Neuronal stem cell (in vitro differentiated cells): ENCODE measurements at regions not wholly inside any gene's neighbourhood (a gene's known extent, or its start where the extent isn't known, plus 50 kb on each side); places are given as distances from the start of the nearest gene placed in this dataset.

Experiments
- DNase-seq: peaks from one replicate; pipeline ENCODE4 v3.0.0-alpha.2; 2013; ENCODE audit warnings: low spot score
- H2AFZ ChIP-seq: one replicate; pipeline ENCODE4 v1.6.1; 2013; ENCODE audit warnings: mild to moderate bottlenecking, low read length, inconsistent platforms
- H2AK5ac ChIP-seq: 2 replicates; pipeline ENCODE4 v1.6.1; 2013; ENCODE audit warnings: low read depth, mild to moderate bottlenecking, inconsistent platforms, low read length, moderate library complexity, mixed read lengths
- H2BK120ac ChIP-seq: 2 replicates; pipeline ENCODE4 v1.6.1; 2013; ENCODE audit warnings: low read depth, mild to moderate bottlenecking, inconsistent platforms, low read length, moderate library complexity, mixed read lengths
- H2BK12ac ChIP-seq: one replicate; pipeline ENCODE4 v1.6.1; 2013; ENCODE audit warnings: low read length, inconsistent platforms
- H2BK15ac ChIP-seq: 2 replicates; pipeline ENCODE4 v1.6.1; 2013; ENCODE audit warnings: mild to moderate bottlenecking, low read length, inconsistent platforms, mixed read lengths
- H2BK5ac ChIP-seq: one replicate; pipeline ENCODE4 v1.6.1; 2013; ENCODE audit warnings: inconsistent platforms, mild to moderate bottlenecking, low read length, moderate library complexity
- H3K14ac ChIP-seq: one replicate; pipeline ENCODE4 v1.6.1; 2013; ENCODE audit warnings: low read length, inconsistent platforms
- H3K18ac ChIP-seq: 2 replicates; pipeline ENCODE4 v1.6.1; 2013; ENCODE audit warnings: low read length, inconsistent platforms
- H3K23ac ChIP-seq: 2 replicates; pipeline ENCODE4 v1.6.1; 2013; ENCODE audit warnings: low read depth, mild to moderate bottlenecking, mixed read lengths, low read length, inconsistent platforms; ENCODE audit not compliant: poor library complexity
- H3K27ac ChIP-seq: replicated peaks from 3 replicates; pipeline ENCODE4 v1.5.1; 2013; ENCODE audit warnings: low read length, inconsistent platforms
- H3K27me3 ChIP-seq, 3 experiments: 2 replicates each; pipeline ENCODE4 v1.6.1; 2013; ENCODE audit warnings: low read length in 3 of 3, mild to moderate bottlenecking in 2 of 3, inconsistent platforms in 1 of 3, low read depth in 1 of 3, mixed read lengths in 1 of 3, moderate library complexity in 1 of 3; ENCODE audit not compliant: control insufficient read depth in 3 of 3, insufficient read depth in 3 of 3
- H3K36me3 ChIP-seq, 2 donors: replicated peaks in 1 of 2; 2 replicates each; pipeline ENCODE4 v1.6.1; 2013; ENCODE audit warnings: low read length in 2 of 2; ENCODE audit not compliant: control insufficient read depth in 2 of 2, insufficient read depth in 2 of 2
- H3K4ac ChIP-seq: 2 replicates; pipeline ENCODE4 v1.6.1; 2013; ENCODE audit warnings: inconsistent platforms, mild to moderate bottlenecking, low read length, moderate library complexity
- H3K4me1 ChIP-seq, 2 donors: 1 replicate in 1 of 2; 2 replicates in 1 of 2; pipeline ENCODE4 v1.6.1; 2013; ENCODE audit warnings: low read length in 2 of 2, low read depth in 1 of 2; ENCODE audit not compliant: control insufficient read depth in 2 of 2, insufficient read depth in 1 of 2
- H3K4me2 ChIP-seq: one replicate; pipeline ENCODE4 v1.6.1; 2013; ENCODE audit warnings: mild to moderate bottlenecking, low read length, inconsistent platforms; ENCODE audit not compliant: insufficient read depth, poor library complexity, severe bottlenecking
- H3K4me3 ChIP-seq, 2 donors: 2 replicates each; pipeline ENCODE4 v1.5.1; 2013; ENCODE audit warnings: low read length in 2 of 2, mild to moderate bottlenecking in 2 of 2, inconsistent platforms in 1 of 2, moderate library complexity in 1 of 2
- H3K79me1 ChIP-seq: one replicate; pipeline ENCODE4 v1.6.1; 2013; ENCODE audit warnings: low read depth, mild to moderate bottlenecking, inconsistent platforms, low read length, moderate library complexity
- H3K9ac ChIP-seq: one replicate; pipeline ENCODE4 v1.6.1; 2013; ENCODE audit warnings: mild to moderate bottlenecking, low read depth, low read length, inconsistent platforms; ENCODE audit not compliant: poor library complexity
- H3K9me3 ChIP-seq, 2 donors: replicated peaks in 1 of 2; 2 replicates each; pipeline versions ENCODE3 to v1.6.1; 2013; ENCODE audit warnings: low read length in 2 of 2, mild to moderate bottlenecking in 2 of 2, inconsistent platforms in 1 of 2, low read depth in 1 of 2, mixed read lengths in 1 of 2, moderate library complexity in 1 of 2; ENCODE audit not compliant: control insufficient read depth in 2 of 2, insufficient read depth in 1 of 2
- H4K8ac ChIP-seq: one replicate; pipeline ENCODE4 v1.6.1; 2013; ENCODE audit warnings: low read depth, mild to moderate bottlenecking, inconsistent platforms, low read length, moderate library complexity
- H4K91ac ChIP-seq: one replicate; pipeline ENCODE4 v1.6.1; 2013; ENCODE audit warnings: low read length, low read depth, mild to moderate bottlenecking, inconsistent platforms; ENCODE audit not compliant: poor library complexity
- WGBS, 2 donors: extraction: QIAGEN DNeasy Blood & Tissue Kit; methylation state at CpG; one replicate each; pipeline ENCODE4 v1.1.7; 2013; ENCODE audit warnings: missing lambda C conversion rate in 2 of 2, mixed read lengths in 1 of 2; ENCODE audit not compliant: insufficient read length in 2 of 2, insufficient replicate concordance in 1 of 2; ENCODE audit errors: extremely low coverage in 2 of 2; 5-methylcytosine and 5-hydroxymethylcytosine counted together

GRCh38 chr2:88866756-88867155, 175.3 kb downstream of the RPIA start:
- no peak overlapping the region for H2BK15ac ChIP-seq
- H2BK120ac ChIP-seq: no peak overlapping the region
- H2BK12ac ChIP-seq: no peak overlapping the region
- no peak overlapping the region for H3K14ac ChIP-seq
- no peak overlapping the region for H3K18ac ChIP-seq
- no peak overlapping the region for H3K9ac ChIP-seq
- no peaks in the 10 kb centered on the region for H3K4me1 ChIP-seq
- no peak for DNase-seq
- no peak overlapping the region for H2BK5ac ChIP-seq
- H3K36me3 ChIP-seq: no peaks in the 10 kb centered on the region
- H3K27me3 ChIP-seq: peaks cover 0 to 18% (median 0%) of the 10 kb centered on the region in 3 experiments
- no peak overlapping the region for H2AK5ac ChIP-seq
- no peak overlapping the region for H3K23ac ChIP-seq
- H3K4me2 ChIP-seq: no peak overlapping the region
- no peak overlapping the region for H3K4ac ChIP-seq
- no peak overlapping the region for H3K27ac ChIP-seq
- H3K79me1 ChIP-seq: no peaks in the 10 kb centered on the region
- H4K91ac ChIP-seq: no peak overlapping the region
- no peak overlapping the region for H3K4me3 ChIP-seq
- H2AFZ ChIP-seq: no peak overlapping the region
- H4K8ac ChIP-seq: no peak overlapping the region
- no CpG with 5 or more reads among the region's 11 CpGs for WGBS, 2 donors
- H3K9me3 ChIP-seq: no peaks in the 10 kb centered on the region

DNA sequence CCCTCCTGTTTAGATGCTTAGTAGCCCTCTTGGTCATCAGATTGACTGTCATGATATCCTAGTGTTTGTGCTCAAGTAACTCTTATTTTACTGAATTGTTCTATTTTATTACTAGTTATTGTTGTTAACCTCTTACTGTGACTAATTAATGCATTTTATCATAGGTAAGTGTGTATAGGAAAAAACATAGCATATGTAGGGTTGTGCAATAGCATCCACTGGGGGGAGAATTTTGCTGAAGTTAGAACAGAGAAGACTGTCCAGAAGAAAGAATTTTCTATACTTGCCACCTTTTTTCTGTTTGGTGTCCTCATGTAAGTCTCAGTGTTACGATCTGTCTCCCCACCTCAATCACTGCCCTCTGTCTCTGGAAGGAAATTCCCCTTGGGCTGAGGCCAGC, 177.4 kb downstream of the RPIA start:
- no peak overlapping the region for H2AK5ac ChIP-seq
- H3K14ac ChIP-seq: no peak overlapping the region

GRCh38 chr2:88870267-88870839, 178.9 kb downstream of the RPIA start:
- Histone ChIP-seq H2AFZ (no peak overlapping the region), H2AK5ac (no peak overlapping the region), H3K9me3 (no peaks in the 10 kb centered on the region), H3K27ac (no peak overlapping the region), H2BK12ac (no peak overlapping the region), H3K4ac (no peak overlapping the region), H3K18ac (no peak overlapping the region), H3K9ac (no peak overlapping the region), H3K36me3 (no peaks in the 10 kb centered on the region), H3K79me1 (no peaks in the 10 kb centered on the region), H4K8ac (no peak overlapping the region), H2BK120ac (no peak overlapping the region), H2BK15ac (no peak overlapping the region), H3K14ac (no peak overlapping the region), H2BK5ac (no peak overlapping the region), H3K4me2 (no peak overlapping the region), H4K91ac (no peak overlapping the region), H3K4me3 (no peak overlapping the region), H3K4me1 (no peaks in the 10 kb centered on the region), H3K23ac (no peak overlapping the region), H3K27me3 (peaks cover 0 to 18% (median 0%) of the 10 kb centered on the region in 3 experiments)
- DNase-seq: no peak
- no CpG with 5 or more reads among the region's 2 CpGs for WGBS, 2 donors

More for the DNA sequence above, 177.4 kb downstream of the RPIA start:
- no peaks in the 10 kb centered on the region for H3K4me1 ChIP-seq
- no peaks in the 10 kb centered on the region for H3K79me1 ChIP-seq
- no peak overlapping the region for H4K8ac ChIP-seq
- no peak overlapping the region for H2BK12ac ChIP-seq
- H3K9me3 ChIP-seq: no peaks in the 10 kb centered on the region
- no peak overlapping the region for H4K91ac ChIP-seq
- H3K27me3 ChIP-seq: peaks cover 0 to 18% (median 0%) of the 10 kb centered on the region in 3 experiments
- H3K4ac ChIP-seq: no peak overlapping the region
- H2BK5ac ChIP-seq: no peak overlapping the region
- H3K23ac ChIP-seq: no peak overlapping the region
- no peak overlapping the region for H2BK120ac ChIP-seq
- H3K4me3 ChIP-seq: no peak overlapping the region
- no peak for DNase-seq
- H3K27ac ChIP-seq: no peak overlapping the region
- H3K4me2 ChIP-seq: no peak overlapping the region
- H3K18ac ChIP-seq: no peak overlapping the region
- H3K9ac ChIP-seq: no peak overlapping the region
- no peak overlapping the region for H2AFZ ChIP-seq
- no peaks in the 10 kb centered on the region for H3K36me3 ChIP-seq
- no CpG with 5 or more reads among the region's 1 CpG for WGBS, 2 donors
- no peak overlapping the region for H2BK15ac ChIP-seq

DNA sequence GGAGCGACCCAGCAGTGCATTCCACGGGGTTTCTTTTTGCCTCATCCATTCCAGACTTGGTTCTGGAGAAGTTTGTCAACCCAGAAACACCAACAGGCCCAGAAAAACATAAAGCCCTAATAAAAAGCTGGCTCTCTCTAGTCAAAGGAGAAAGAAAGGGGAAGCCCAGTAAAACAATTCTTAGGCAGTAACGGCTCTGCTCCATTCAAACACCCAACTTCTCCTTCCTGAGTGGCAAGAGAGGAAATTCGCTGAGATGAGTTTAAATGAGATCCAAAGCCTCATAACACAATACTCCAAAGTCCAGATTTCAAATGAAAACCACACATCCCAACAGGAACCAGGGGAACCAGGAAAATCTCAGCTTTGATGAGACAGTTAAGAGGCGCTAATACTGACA, 179.9 kb downstream of the RPIA start:
- no peaks in the 10 kb centered on the region for H3K79me1 ChIP-seq
- H3K27me3 ChIP-seq: peaks cover 0 to 18% (median 0%) of the 10 kb centered on the region in 3 experiments
- H3K9me3 ChIP-seq: no peaks in the 10 kb centered on the region
- H3K14ac ChIP-seq: no peak overlapping the region
- no peak overlapping the region for H2BK15ac ChIP-seq
- H2AK5ac ChIP-seq: no peak overlapping the region
- DNase-seq: no peak
- H3K27ac ChIP-seq: no peak overlapping the region
- H3K23ac ChIP-seq: no peak overlapping the region
- H3K4me1 ChIP-seq: no peaks in the 10 kb centered on the region
- no peak overlapping the region for H2BK120ac ChIP-seq
- WGBS, 2 donors: no CpG with 5 or more reads among the region's 5 CpGs
- H2BK5ac ChIP-seq: no peak overlapping the region
- H3K4ac ChIP-seq: no peak overlapping the region
- no peak overlapping the region for H2AFZ ChIP-seq
- no peak overlapping the region for H3K18ac ChIP-seq
- H2BK12ac ChIP-seq: no peak overlapping the region
- H3K9ac ChIP-seq: no peak overlapping the region
- H3K4me3 ChIP-seq: no peak overlapping the region
- no peak overlapping the region for H3K4me2 ChIP-seq
- no peak overlapping the region for H4K91ac ChIP-seq
- no peak overlapping the region for H4K8ac ChIP-seq
- no peaks in the 10 kb centered on the region for H3K36me3 ChIP-seq
